ENCODE measurements at regions not wholly inside any gene's neighbourhood (a gene's known extent, or its start where the extent isn't known, plus 50 kb on each side); places are given as distances from the start of the nearest gene placed in this dataset.
"Not testable (repeated sequence)": the region's sequence is repeated elsewhere in the genome, so short reads cannot be mapped to it uniquely, and the experiment has no call there.

DNA sequence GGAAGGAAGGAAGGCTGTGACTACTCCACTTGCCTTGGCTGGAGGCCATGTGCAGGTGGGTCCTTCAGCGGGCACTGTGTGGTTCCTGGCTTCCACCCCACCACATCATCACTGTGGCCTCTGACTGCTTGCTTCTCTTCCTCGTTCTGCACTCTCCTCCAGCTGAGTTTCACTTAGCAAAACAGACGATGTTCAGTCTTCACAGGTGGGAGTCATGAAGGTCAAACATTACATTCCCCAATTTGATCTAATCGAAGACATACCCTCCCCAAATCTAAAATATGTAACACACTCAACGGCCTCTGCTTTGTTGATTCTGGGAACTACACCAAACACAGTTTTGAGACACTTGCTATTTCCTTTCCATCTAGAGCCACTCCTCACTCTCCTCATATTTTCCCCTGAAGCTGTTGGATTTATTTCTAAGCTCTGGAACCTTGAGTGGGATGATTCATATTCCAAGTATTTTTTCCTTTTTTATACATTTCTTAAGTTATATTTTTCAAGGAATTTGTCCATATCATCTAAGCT is 132.5 kb upstream of the FOXA2 start:
- H3K4me1 ChIP-seq (ENCODE audit: control insufficient read depth, insufficient read depth, low read length, poor library complexity, severe bottlenecking): peaks cover 27% of the 10 kb centered on the region
- H3K9me3 ChIP-seq (ENCODE audit: control insufficient read depth, low read length): no peaks in the 10 kb centered on the region
- H3K27ac ChIP-seq (ENCODE audit: low read depth, low read length, severe bottlenecking): no peak overlapping the region
- no peak overlapping the region for H3K4me3 ChIP-seq (ENCODE audit: extremely low read depth, insufficient read depth, low read length, poor library complexity, severe bottlenecking)
- no peaks in the 10 kb centered on the region for H3K36me3 ChIP-seq (ENCODE audit: control insufficient read depth, insufficient read depth, low read length)
- 88 to 89% methylated on average over 2 to 4 of the region's 5 CpGs for WGBS, 2 experiments (ENCODE audit: insufficient coverage in 2 of 2)

DNA sequence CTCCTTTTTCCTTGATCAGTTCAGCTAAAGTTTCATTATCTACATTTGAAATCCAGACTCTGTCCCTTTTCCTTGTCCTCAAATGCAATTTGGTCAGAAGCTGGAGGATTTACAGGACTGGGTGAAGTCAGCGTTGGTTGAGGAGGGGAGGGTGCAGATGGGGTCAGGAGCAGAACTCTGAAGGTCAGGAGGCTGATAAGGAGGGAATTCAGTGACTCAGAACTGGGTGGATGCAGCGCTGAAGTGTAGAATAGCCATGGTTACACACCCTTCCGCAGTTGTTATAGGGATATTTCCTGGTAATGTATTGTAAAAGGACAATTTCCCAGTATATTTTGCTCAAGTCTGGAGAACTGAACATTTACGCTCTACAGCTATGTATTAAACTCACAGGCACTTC is 133.1 kb upstream of the FOXA2 start:
- Histone ChIP-seq H3K4me1 (ENCODE audit: control insufficient read depth, insufficient read depth, low read length, poor library complexity, severe bottlenecking) (peaks cover 27% of the 10 kb centered on the region), H3K4me3 (ENCODE audit: extremely low read depth, insufficient read depth, low read length, poor library complexity, severe bottlenecking) (no peak overlapping the region), H3K36me3 (ENCODE audit: control insufficient read depth, insufficient read depth, low read length) (no peaks in the 10 kb centered on the region), H3K27ac (ENCODE audit: low read depth, low read length, severe bottlenecking) (no peak overlapping the region), H3K9me3 (ENCODE audit: control insufficient read depth, low read length) (no peaks in the 10 kb centered on the region)
- 33 to 67% methylated on average over 1 to 3 of the region's 4 CpGs for WGBS, 2 experiments (ENCODE audit: insufficient coverage in 2 of 2)

DNA sequence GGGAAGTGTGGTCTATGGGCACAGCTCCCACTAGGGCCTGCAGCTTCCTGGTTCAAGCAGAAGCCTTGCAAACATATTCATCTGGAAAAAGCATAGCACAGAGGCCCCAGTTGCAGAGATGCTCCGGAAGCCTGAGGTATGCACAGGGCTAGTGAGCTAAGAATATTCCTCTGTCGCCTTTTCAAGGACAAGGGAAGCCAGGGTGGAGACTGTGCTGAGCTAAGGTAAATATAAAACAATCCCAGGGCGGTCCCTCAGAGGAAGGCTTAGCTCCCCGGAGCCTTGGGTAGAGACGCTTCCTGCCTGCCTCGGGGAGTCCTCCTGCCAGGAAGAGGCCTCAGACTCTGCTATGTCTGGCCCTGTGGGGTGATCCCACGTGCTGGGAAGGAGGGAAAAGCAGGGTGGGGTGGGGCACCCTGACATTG is 134.8 kb upstream of the FOXA2 start:
- Histone ChIP-seq H3K4me3 (ENCODE audit: extremely low read depth, insufficient read depth, low read length, poor library complexity, severe bottlenecking) (no peak overlapping the region), H3K27ac (ENCODE audit: low read depth, low read length, severe bottlenecking) (no peak overlapping the region), H3K4me1 (ENCODE audit: control insufficient read depth, insufficient read depth, low read length, poor library complexity, severe bottlenecking) (peaks cover 27% of the 10 kb centered on the region), H3K36me3 (ENCODE audit: control insufficient read depth, insufficient read depth, low read length) (no peaks in the 10 kb centered on the region), H3K9me3 (ENCODE audit: control insufficient read depth, low read length) (no peaks in the 10 kb centered on the region)
- WGBS, 2 experiments (ENCODE audit: insufficient coverage in 2 of 2): 54 to 65% methylated on average over 6 to 7 of the region's 7 CpGs

DNA sequence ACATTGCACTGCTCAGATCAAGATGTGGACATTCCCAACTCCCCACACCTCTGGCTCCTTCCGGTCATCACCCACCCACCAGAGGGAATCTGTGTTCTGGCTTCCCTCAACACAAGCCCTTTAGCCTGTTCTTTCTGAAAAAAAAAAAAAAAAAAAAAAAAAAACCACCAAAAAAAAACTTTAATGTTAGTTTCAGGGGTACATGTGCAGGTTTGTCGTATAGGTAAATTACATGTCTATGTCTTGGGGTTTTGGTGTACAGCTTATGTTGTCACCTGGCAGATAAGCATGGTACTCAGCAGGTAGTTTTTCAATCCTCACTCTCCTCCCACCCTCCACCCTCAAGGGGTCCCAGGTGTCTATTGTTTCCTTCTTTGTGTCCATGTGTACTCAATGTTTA is 135.8 kb upstream of the FOXA2 start:
- 100% methylated on average over 1 of the region's 2 CpGs; no CpG with 5 or more reads in 1 of the 2 experiments for WGBS, 2 experiments (ENCODE audit: insufficient coverage in 2 of 2)

DNA sequence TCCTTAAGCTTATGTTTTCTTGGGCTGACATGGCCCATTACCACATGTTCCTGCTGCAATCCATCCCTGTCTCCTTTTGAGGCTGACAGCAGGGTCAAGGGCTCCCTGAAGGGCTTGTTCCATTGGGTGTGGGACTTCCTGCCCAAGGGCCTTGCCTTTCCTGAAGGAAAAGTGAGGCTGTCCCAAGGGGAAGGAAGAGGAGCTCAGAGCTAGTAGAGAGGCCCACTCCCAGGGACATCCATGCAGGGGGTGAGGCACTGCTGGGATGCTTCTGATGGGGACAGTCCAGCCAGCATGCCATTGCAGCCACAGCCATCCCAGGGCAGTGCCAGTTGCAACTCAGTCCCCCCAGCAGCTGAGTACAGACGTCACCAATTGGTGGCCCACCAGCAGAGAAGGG is 138.4 kb upstream of the FOXA2 start:
- 56 to 67% methylated on average over 1 of the region's 1 CpG for whole genome bisulfite sequencing, 2 experiments (ENCODE audit: insufficient coverage in 2 of 2)
- Histone ChIP-seq H3K9me3 (ENCODE audit: control insufficient read depth, low read length) (no peaks in the 10 kb centered on the region), H3K4me3 (ENCODE audit: extremely low read depth, insufficient read depth, low read length, poor library complexity, severe bottlenecking) (no peak overlapping the region), H3K4me1 (ENCODE audit: control insufficient read depth, insufficient read depth, low read length, poor library complexity, severe bottlenecking) (peaks cover 13% of the 10 kb centered on the region), H3K36me3 (ENCODE audit: control insufficient read depth, insufficient read depth, low read length) (no peaks in the 10 kb centered on the region), H3K27ac (ENCODE audit: low read depth, low read length, severe bottlenecking) (no peak overlapping the region)

More for the DNA sequence above, 135.8 kb upstream of the FOXA2 start:
- Histone ChIP-seq H3K4me1 (ENCODE audit: control insufficient read depth, insufficient read depth, low read length, poor library complexity, severe bottlenecking) (peaks cover 27% of the 10 kb centered on the region), H3K27ac (ENCODE audit: low read depth, low read length, severe bottlenecking) (no peak overlapping the region), H3K36me3 (ENCODE audit: control insufficient read depth, insufficient read depth, low read length) (no peaks in the 10 kb centered on the region), H3K9me3 (ENCODE audit: control insufficient read depth, low read length) (no peaks in the 10 kb centered on the region), H3K4me3 (ENCODE audit: extremely low read depth, insufficient read depth, low read length, poor library complexity, severe bottlenecking) (no peak overlapping the region)

DNA sequence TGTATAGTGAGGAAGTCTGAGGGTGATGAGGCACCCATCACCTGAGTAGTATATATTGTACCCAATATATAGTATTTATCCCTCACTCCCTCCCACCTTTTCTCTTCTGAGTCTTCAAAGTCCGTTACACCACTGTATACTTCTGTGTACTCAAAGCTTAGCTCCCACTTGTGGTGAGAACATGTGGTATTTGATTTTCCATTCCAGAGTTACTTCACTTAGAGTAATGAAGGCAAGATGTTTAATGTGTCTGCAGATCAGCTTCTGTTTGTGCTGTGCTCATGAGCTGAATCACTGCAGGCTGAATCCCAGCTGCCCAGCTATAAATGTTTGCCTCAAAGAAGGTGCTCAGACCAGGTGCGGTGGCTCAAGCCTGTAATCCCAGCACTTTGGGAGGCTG is 139.3 kb upstream of the FOXA2 start:
- H3K9me3 ChIP-seq (ENCODE audit: control insufficient read depth, low read length): no peaks in the 10 kb centered on the region
- no peak overlapping the region for H3K4me3 ChIP-seq (ENCODE audit: extremely low read depth, insufficient read depth, low read length, poor library complexity, severe bottlenecking)
- WGBS, 2 experiments (ENCODE audit: insufficient coverage in 2 of 2): 100% methylated on average over 1 of the region's 2 CpGs; no CpG with 5 or more reads in 1 of the 2 experiments
- H3K27ac ChIP-seq (ENCODE audit: low read depth, low read length, severe bottlenecking): no peak overlapping the region
- no peaks in the 10 kb centered on the region for H3K36me3 ChIP-seq (ENCODE audit: control insufficient read depth, insufficient read depth, low read length)
- peaks cover 8% of the 10 kb centered on the region for H3K4me1 ChIP-seq (ENCODE audit: control insufficient read depth, insufficient read depth, low read length, poor library complexity, severe bottlenecking)

DNA sequence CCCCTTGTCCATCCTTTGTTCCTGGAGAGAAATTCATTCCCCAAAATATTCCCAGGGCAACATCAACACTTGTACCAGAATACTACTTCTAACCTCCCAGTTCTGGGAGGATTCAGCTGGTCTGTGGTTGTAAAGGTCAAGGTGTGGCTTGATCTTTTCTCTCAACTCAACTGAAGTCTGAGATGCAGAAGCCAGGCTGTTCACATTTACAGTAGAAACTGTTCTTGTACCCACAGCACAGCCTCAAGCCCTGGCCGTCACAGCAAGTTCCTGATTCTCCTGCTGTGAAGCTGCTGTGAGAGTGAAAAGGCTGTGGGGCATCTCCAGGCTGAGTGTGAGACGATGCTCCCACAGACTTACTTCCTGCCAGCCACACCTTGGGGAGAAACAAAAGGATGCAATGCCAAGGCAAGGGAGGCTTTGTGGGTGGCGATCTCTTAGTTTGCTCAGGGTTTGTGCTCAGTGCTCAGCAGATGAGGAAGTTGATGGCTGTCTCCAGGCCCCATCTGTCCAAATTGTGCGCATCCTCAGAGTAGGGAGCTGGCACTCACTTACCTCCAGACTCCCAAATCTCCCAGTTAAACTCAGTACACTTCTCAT is 143.9 kb upstream of the FOXA2 start:
- Histone ChIP-seq H3K4me1 (ENCODE audit: control insufficient read depth, insufficient read depth, low read length, poor library complexity, severe bottlenecking) (no peaks in the 10 kb centered on the region), H3K4me3 (ENCODE audit: extremely low read depth, insufficient read depth, low read length, poor library complexity, severe bottlenecking) (no peak overlapping the region), H3K27ac (ENCODE audit: low read depth, low read length, severe bottlenecking) (no peak overlapping the region), H3K36me3 (ENCODE audit: control insufficient read depth, insufficient read depth, low read length) (no peaks in the 10 kb centered on the region), H3K9me3 (ENCODE audit: control insufficient read depth, low read length) (no peaks in the 10 kb centered on the region)
- WGBS, 2 experiments (ENCODE audit: insufficient coverage in 2 of 2): 82 to 93% methylated on average over 2 to 3 of the region's 4 CpGs

DNA sequence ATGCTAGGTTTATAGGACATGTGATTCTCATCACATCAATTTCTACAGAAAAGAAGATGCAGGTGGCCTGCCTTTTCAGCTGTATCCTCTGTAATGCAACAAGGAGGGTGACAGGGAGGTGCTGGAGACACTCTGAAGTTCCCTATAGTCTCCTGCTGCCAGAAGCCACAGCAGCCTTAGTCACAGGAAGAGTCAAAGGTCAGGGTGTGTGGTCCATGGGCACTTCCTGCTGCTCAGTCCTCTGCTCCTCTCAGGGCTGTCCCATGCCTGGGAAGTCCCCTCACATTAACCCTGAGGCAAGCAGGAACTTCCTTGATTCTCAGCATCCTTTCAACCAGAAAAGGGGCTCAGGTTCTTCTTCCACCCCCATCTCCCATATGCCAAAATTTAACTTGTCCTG is 144.8 kb upstream of the FOXA2 start:
- no peak overlapping the region for H3K4me3 ChIP-seq (ENCODE audit: extremely low read depth, insufficient read depth, low read length, poor library complexity, severe bottlenecking)
- no peaks in the 10 kb centered on the region for H3K9me3 ChIP-seq (ENCODE audit: control insufficient read depth, low read length)
- H3K36me3 ChIP-seq (ENCODE audit: control insufficient read depth, insufficient read depth, low read length): no peaks in the 10 kb centered on the region
- H3K4me1 ChIP-seq (ENCODE audit: control insufficient read depth, insufficient read depth, low read length, poor library complexity, severe bottlenecking): no peaks in the 10 kb centered on the region
- no peak overlapping the region for H3K27ac ChIP-seq (ENCODE audit: low read depth, low read length, severe bottlenecking)

DNA sequence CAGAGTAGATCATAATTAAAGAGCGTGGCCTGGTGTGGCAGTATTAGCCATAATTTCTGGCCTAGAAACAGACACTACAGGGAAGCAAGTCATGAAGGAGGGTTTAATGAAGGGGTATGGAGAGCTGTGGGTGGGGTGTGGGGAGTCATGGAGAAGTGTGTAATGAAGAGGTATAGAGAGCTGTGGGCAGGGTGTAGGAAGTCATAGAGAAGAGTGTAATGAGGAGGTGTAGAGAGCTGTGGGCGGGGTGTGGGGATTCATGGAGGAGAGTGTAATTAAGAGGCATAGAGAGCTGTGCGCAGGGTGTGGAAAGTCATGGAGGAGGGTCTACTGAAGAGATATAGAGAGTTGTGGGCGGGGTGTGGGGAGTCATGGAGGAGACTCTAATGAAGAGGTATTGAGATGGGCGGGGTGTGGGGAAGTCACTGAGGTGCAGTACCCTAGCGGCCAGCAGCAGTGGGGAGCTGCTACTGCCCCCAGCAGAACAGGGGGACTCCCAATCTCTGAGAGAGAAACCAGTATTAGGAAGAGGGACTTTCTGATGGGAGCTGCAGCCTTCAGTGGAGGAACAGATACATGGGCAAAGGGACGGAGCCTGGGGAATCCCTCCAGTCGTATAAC is 145.4 kb upstream of the FOXA2 start:
- no peaks in the 10 kb centered on the region for H3K4me1 ChIP-seq (ENCODE audit: control insufficient read depth, insufficient read depth, low read length, poor library complexity, severe bottlenecking)
- H3K36me3 ChIP-seq (ENCODE audit: control insufficient read depth, insufficient read depth, low read length): no peaks in the 10 kb centered on the region
- H3K4me3 ChIP-seq (ENCODE audit: extremely low read depth, insufficient read depth, low read length, poor library complexity, severe bottlenecking): no peak overlapping the region
- no peak overlapping the region for H3K27ac ChIP-seq (ENCODE audit: low read depth, low read length, severe bottlenecking)
- WGBS, 2 experiments (ENCODE audit: insufficient coverage in 2 of 2): 95 to 98% methylated on average over 7 of the region's 8 CpGs
- no peaks in the 10 kb centered on the region for H3K9me3 ChIP-seq (ENCODE audit: control insufficient read depth, low read length)

DNA sequence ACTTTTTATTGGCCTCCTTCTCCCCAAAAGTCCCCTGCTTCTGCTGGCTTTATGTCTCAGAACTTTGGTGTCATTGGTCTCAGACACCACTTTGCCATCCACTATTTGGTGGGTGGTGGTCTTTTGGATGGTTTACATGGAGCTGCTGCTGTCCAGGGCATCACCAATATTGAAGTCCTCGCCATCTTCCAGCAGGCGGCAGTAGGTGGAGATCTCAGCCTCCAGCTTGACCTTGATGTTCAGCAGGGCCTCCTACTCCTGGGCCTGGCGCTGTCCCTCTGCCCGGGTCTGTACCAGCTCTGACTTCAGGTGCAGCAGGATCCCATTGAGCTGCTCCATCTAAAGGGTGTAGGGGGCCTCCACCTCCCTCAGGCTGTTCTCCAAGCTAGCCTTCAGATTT is 148.4 kb upstream of the FOXA2 start:
- 80 to 90% methylated on average over 4 of the region's 4 CpGs for WGBS, 2 experiments (ENCODE audit: insufficient coverage in 2 of 2)

DNA sequence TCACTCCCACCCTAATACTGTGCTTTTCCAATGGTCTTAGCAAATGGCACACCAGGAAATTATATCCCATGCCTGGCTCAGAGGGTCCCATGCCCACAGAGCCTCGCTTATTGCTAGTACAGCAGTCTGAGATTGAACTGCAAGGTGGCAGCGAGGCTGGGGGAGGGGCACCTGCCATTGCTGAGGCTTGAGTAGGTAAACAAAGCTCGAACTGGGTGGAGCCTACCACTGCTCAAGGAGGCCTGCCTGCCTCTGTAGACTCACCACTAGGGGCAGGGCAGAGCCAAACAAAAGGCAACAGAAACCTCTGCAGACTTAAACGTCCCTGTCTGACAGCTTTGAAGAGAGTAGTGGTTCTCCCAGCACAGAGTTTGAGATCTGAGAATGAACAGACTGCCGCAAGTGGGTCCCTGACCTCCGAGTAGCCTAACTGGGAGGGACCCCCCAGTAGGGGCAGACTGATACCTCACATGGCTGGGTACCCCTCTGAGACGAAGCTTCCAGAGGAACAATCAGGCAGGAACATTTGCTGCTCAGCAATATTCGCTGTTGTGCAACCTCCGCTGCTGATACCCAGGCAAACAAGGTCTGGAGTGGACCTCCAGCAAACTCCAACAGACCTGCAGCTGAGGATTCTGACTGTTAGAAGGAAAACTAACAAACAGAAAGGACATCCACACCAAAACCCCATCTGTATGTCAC is 150.7 kb upstream of the FOXA2 start:
- not testable (repeated sequence) for H3K9me3 ChIP-seq (ENCODE audit: control insufficient read depth, low read length); H3K36me3 ChIP-seq (ENCODE audit: control insufficient read depth, insufficient read depth, low read length); H3K4me3 ChIP-seq (ENCODE audit: extremely low read depth, insufficient read depth, low read length, poor library complexity, severe bottlenecking); H3K4me1 ChIP-seq (ENCODE audit: control insufficient read depth, insufficient read depth, low read length, poor library complexity, severe bottlenecking); H3K27ac ChIP-seq (ENCODE audit: low read depth, low read length, severe bottlenecking)
- WGBS, 2 experiments (ENCODE audit: insufficient coverage in 2 of 2): 58 to 63% methylated on average over 7 of the region's 9 CpGs

More for the DNA sequence above, 148.4 kb upstream of the FOXA2 start:
- Histone ChIP-seq H3K4me3 (ENCODE audit: extremely low read depth, insufficient read depth, low read length, poor library complexity, severe bottlenecking) (no peak overlapping the region), H3K36me3 (ENCODE audit: control insufficient read depth, insufficient read depth, low read length) (no peaks in the 10 kb centered on the region), H3K4me1 (ENCODE audit: control insufficient read depth, insufficient read depth, low read length, poor library complexity, severe bottlenecking) (no peaks in the 10 kb centered on the region), H3K27ac (ENCODE audit: low read depth, low read length, severe bottlenecking) (no peak overlapping the region), H3K9me3 (ENCODE audit: control insufficient read depth, low read length) (no peaks in the 10 kb centered on the region)

Measured in mesodermal cell (in vitro differentiated cells).